GM19395 (cell line): ENCODE measurements at regions not wholly inside any gene's neighbourhood (a gene's known extent, or its start where the extent isn't known, plus 50 kb on each side); places are given as distances from the start of the nearest gene placed in this dataset.
"Not testable (repeated sequence)": the region's sequence is repeated elsewhere in the genome, so short reads cannot be mapped to it uniquely, and the experiment has no call there.

Experiments
- ATAC-seq: cut with Tn5 transposase; IDR thresholded peaks from one replicate; pipeline ENCODE4 v1.9.1; 2021; ENCODE audit warnings: mild to moderate bottlenecking, moderate library complexity; ENCODE audit not compliant: unreplicated experiment

GRCh38 chr9:78172610-78173009, 63.3 kb upstream of the CEP78 start:
- not testable (repeated sequence) for ATAC-seq

- no peak for ATAC-seq
These were observed 64.2 kb upstream of the CEP78 start for GRCh38 chr9:78171651-78172050.

GRCh38 chr9:78169125-78169524, 66.8 kb upstream of the CEP78 start:
- no peak for ATAC-seq

GRCh38 chr9:78167356-78167755, 68.5 kb upstream of the CEP78 start:
- ATAC-seq, result no peak

GRCh38 chr9:78163834-78164233, 72.0 kb upstream of the CEP78 start:
- no peak for ATAC-seq

- no peak for ATAC-seq
These were observed 77.6 kb upstream of the CEP78 start for GRCh38 chr9:78158286-78158685.

- no peak for ATAC-seq
These were observed 84.9 kb upstream of the CEP78 start for GRCh38 chr9:78150983-78151356.

GRCh38 chr9:78150312-78150982, 85.4 kb upstream of the CEP78 start:
- no peak for ATAC-seq

- no peak for ATAC-seq
These were observed 86.1 kb upstream of the CEP78 start for GRCh38 chr9:78149702-78150291.

- ATAC-seq, result no peak
These were observed 89.6 kb upstream of the CEP78 start for GRCh38 chr9:78146241-78146640.

GRCh38 chr9:78144663-78145377, 91.1 kb upstream of the CEP78 start:
- ATAC-seq, result no peak

- no peak for ATAC-seq
These were observed 91.9 kb upstream of the CEP78 start for GRCh38 chr9:78144008-78144381.

GRCh38 chr9:78143281-78144007, 92.4 kb upstream of the CEP78 start:
- peak; percentile 65 for ATAC-seq

- not testable (repeated sequence) for ATAC-seq
These were observed 93.6 kb upstream of the CEP78 start for GRCh38 chr9:78142264-78142663.

GRCh38 chr9:78133751-78134150, 102.1 kb upstream of the CEP78 start:
- peak; percentile 69 for ATAC-seq

GRCh38 chr9:78132701-78133058, 101.1 kb upstream of the GNAQ start:
- ATAC-seq, result no peak

- no peak for ATAC-seq
These were observed 100.5 kb upstream of the GNAQ start for GRCh38 chr9:78131969-78132700.

- no peak for ATAC-seq
These were observed 99.2 kb upstream of the GNAQ start for GRCh38 chr9:78130853-78131252.

- ATAC-seq, result no peak
These were observed 98.4 kb upstream of the GNAQ start for GRCh38 chr9:78130004-78130403.

GRCh38 chr9:78127279-78128225, 95.9 kb upstream of the GNAQ start:
- ATAC-seq, result no peak
